ENCODE measurements at regions not wholly inside any gene's neighbourhood (a gene's known extent, or its start where the extent isn't known, plus 50 kb on each side); places are given as distances from the start of the nearest gene placed in this dataset.

- no peaks in the 10 kb centered on the region for H3K4me1 Mint-ChIP-seq
- H3K36me3 Mint-ChIP-seq, result no peaks in the 10 kb centered on the region
- peaks cover 0 to 3% (median 0%) of the 10 kb centered on the region in 9 donors for H3K9me3 Mint-ChIP-seq
- POLR2A ChIA-PET, result no interaction called here
- H3K27me3 Mint-ChIP-seq, result no peaks in the 10 kb centered on the region
- H3K27ac Mint-ChIP-seq, result no peak overlapping the region
- ATAC-seq (no peak), DNase-seq (no peak)
- no peak overlapping the region for H3K4me3 Mint-ChIP-seq
Measured at GRCh38 chr4:64617800-64618199, 208.6 kb upstream of the TECRL start.

GRCh38 chr4:64614276-64614675 is 205.0 kb upstream of the TECRL start:
- no peaks in the 10 kb centered on the region for H3K36me3 Mint-ChIP-seq
- POLR2A ChIA-PET, result no interaction called here
- H3K27ac Mint-ChIP-seq, result no peak overlapping the region
- H3K4me3 Mint-ChIP-seq, result no peak overlapping the region
- peaks cover 0 to 4% (median 0%) of the 10 kb centered on the region in 9 donors for H3K9me3 Mint-ChIP-seq
- no peaks in the 10 kb centered on the region for H3K4me1 Mint-ChIP-seq
- no peaks in the 10 kb centered on the region for H3K27me3 Mint-ChIP-seq
- DNase-seq (no peak), ATAC-seq (no peak)

GRCh38 chr4:64613046-64613445 is 203.8 kb upstream of the TECRL start:
- Mint-ChIP-seq H3K36me3 (no peaks in the 10 kb centered on the region), H3K27ac (no peak overlapping the region), H3K27me3 (no peaks in the 10 kb centered on the region), H3K4me1 (no peaks in the 10 kb centered on the region), H3K9me3 (peaks cover 0 to 4% (median 0%) of the 10 kb centered on the region in 9 donors), H3K4me3 (no peak overlapping the region)
- no peak for ATAC-seq
- no peak for DNase-seq
- POLR2A ChIA-PET, result no interaction called here

GRCh38 chr4:64598066-64598465 is 188.8 kb upstream of the TECRL start:
- Mint-ChIP-seq H3K27me3 (no peaks in the 10 kb centered on the region), H3K4me3 (no peak overlapping the region)
- POLR2A ChIA-PET, result no interaction called here

GRCh38 chr4:64594723-64595122 is 185.5 kb upstream of the TECRL start:
- H3K27me3 Mint-ChIP-seq, result no peaks in the 10 kb centered on the region
- H3K9me3 Mint-ChIP-seq, result peaks cover 0 to 20% (median 9%) of the 10 kb centered on the region in 9 donors
- POLR2A ChIA-PET, result no interaction called here
- no peak for DNase-seq
- peaks cover 0 to 9% (median 0%) of the 10 kb centered on the region in 3 donors for H3K36me3 Mint-ChIP-seq
- ATAC-seq, result no peak
- no peak overlapping the region for H3K27ac Mint-ChIP-seq
- H3K4me3 Mint-ChIP-seq, result no peak overlapping the region
- no peaks in the 10 kb centered on the region for H3K4me1 Mint-ChIP-seq

More at GRCh38 chr4:64598066-64598465, 188.8 kb upstream of the TECRL start:
- H3K36me3 Mint-ChIP-seq, result no peaks in the 10 kb centered on the region
- H3K27ac Mint-ChIP-seq, result no peak overlapping the region
- H3K9me3 Mint-ChIP-seq, result peaks cover 0 to 2% (median 0%) of the 10 kb centered on the region in 9 donors
- DNase-seq, result no peak
- no peaks in the 10 kb centered on the region for H3K4me1 Mint-ChIP-seq
- ATAC-seq, result no peak

GRCh38 chr4:64588507-64588906 is 179.3 kb upstream of the TECRL start:
- ATAC-seq (no peak), DNase-seq (no peak)
- Mint-ChIP-seq H3K4me1 (no peaks in the 10 kb centered on the region), H3K9me3 (peaks cover 2 to 31% (median 14%) of the 10 kb centered on the region in 9 donors), H3K27me3 (no peaks in the 10 kb centered on the region), H3K36me3 (peaks cover 0 to 9% (median 0%) of the 10 kb centered on the region in 3 donors), H3K4me3 (no peak overlapping the region), H3K27ac (no peak overlapping the region)
- POLR2A ChIA-PET, result no interaction called here

- Mint-ChIP-seq H3K4me3 (no peak overlapping the region), H3K27me3 (no peaks in the 10 kb centered on the region), H3K36me3 (no peaks in the 10 kb centered on the region), H3K4me1 (no peaks in the 10 kb centered on the region), H3K27ac (no peak overlapping the region), H3K9me3 (peaks cover 0 to 13% (median 6%) of the 10 kb centered on the region in 9 donors)
- DNase-seq (peak in 3 of 10 donors; percentile 3 to 22 (median 22)), ATAC-seq (no peak)
- POLR2A ChIA-PET, result no interaction called here
Measured at GRCh38 chr4:64584981-64585557, 175.8 kb upstream of the TECRL start.

- H3K4me3 Mint-ChIP-seq, result no peak overlapping the region
- no peaks in the 10 kb centered on the region for H3K27me3 Mint-ChIP-seq
- no peaks in the 10 kb centered on the region for H3K4me1 Mint-ChIP-seq
Measured at GRCh38 chr4:64584125-64584524, 174.9 kb upstream of the TECRL start.

GRCh38 chr4:64582492-64582891 is 173.2 kb upstream of the TECRL start:
- Mint-ChIP-seq H3K9me3 (peaks cover 0 to 3% (median 0%) of the 10 kb centered on the region in 9 donors), H3K4me1 (no peaks in the 10 kb centered on the region), H3K36me3 (no peaks in the 10 kb centered on the region), H3K27me3 (no peaks in the 10 kb centered on the region), H3K27ac (no peak overlapping the region), H3K4me3 (no peak overlapping the region)
- POLR2A ChIA-PET, result no interaction called here
- DNase-seq (no peak), ATAC-seq (no peak)

More at GRCh38 chr4:64584125-64584524, 174.9 kb upstream of the TECRL start:
- Mint-ChIP-seq H3K27ac (no peak overlapping the region), H3K36me3 (no peaks in the 10 kb centered on the region), H3K9me3 (peaks cover 0 to 6% (median under 1%) of the 10 kb centered on the region in 9 donors)
- DNase-seq, result no peak
- POLR2A ChIA-PET, result no interaction called here
- no peak for ATAC-seq

GRCh38 chr4:64581422-64581821 is 172.2 kb upstream of the TECRL start:
- Mint-ChIP-seq H3K4me3 (no peak overlapping the region), H3K9me3 (peaks cover 0 to 3% (median 0%) of the 10 kb centered on the region in 9 donors), H3K4me1 (no peaks in the 10 kb centered on the region), H3K27me3 (no peaks in the 10 kb centered on the region), H3K27ac (peak overlapping the region in 1 of 10 donors; percentile 4), H3K36me3 (no peaks in the 10 kb centered on the region)
- POLR2A ChIA-PET, result no interaction called here
- ATAC-seq (no peak), DNase-seq (no peak)

GRCh38 chr4:64564126-64564525 is 154.9 kb upstream of the TECRL start:
- Mint-ChIP-seq H3K27ac (no peak overlapping the region), H3K4me3 (no peak overlapping the region), H3K9me3 (peaks cover 0 to 8% (median 1%) of the 10 kb centered on the region in 9 donors), H3K27me3 (no peaks in the 10 kb centered on the region), H3K4me1 (no peaks in the 10 kb centered on the region), H3K36me3 (no peaks in the 10 kb centered on the region)
- POLR2A ChIA-PET, result no interaction called here
- ATAC-seq (no peak), DNase-seq (no peak)

GRCh38 chr4:64559571-64559970 is 150.3 kb upstream of the TECRL start:
- Mint-ChIP-seq H3K27me3 (no peaks in the 10 kb centered on the region), H3K27ac (no peak overlapping the region), H3K36me3 (no peaks in the 10 kb centered on the region), H3K9me3 (peaks cover 0 to 10% (median 1%) of the 10 kb centered on the region in 9 donors), H3K4me3 (no peak overlapping the region), H3K4me1 (no peaks in the 10 kb centered on the region)
- DNase-seq (no peak), ATAC-seq (no peak)
- POLR2A ChIA-PET, result no interaction called here

GRCh38 chr4:64551125-64551524 is 141.9 kb upstream of the TECRL start:
- Mint-ChIP-seq H3K36me3 (no peaks in the 10 kb centered on the region), H3K4me3 (no peak overlapping the region), H3K9me3 (peaks cover 0 to 2% (median 0%) of the 10 kb centered on the region in 9 donors), H3K27ac (no peak overlapping the region), H3K27me3 (no peaks in the 10 kb centered on the region), H3K4me1 (no peaks in the 10 kb centered on the region)
- DNase-seq, result no peak
- ATAC-seq, result no peak
- POLR2A ChIA-PET, result no interaction called here

GRCh38 chr4:64545593-64545992 is 136.3 kb upstream of the TECRL start:
- H3K27me3 Mint-ChIP-seq, result no peaks in the 10 kb centered on the region
- DNase-seq (peak in 1 of 10 donors; percentile 24), ATAC-seq (no peak)
- no peak overlapping the region for H3K27ac Mint-ChIP-seq
- H3K36me3 Mint-ChIP-seq, result no peaks in the 10 kb centered on the region
- POLR2A ChIA-PET, result no interaction called here
- H3K4me1 Mint-ChIP-seq, result no peaks in the 10 kb centered on the region
- no peaks in the 10 kb centered on the region for H3K9me3 Mint-ChIP-seq
- no peak overlapping the region for H3K4me3 Mint-ChIP-seq

Data from naive thymus-derived CD8-positive, alpha-beta T cell (primary cell).